ENCODE measurements at regions not wholly inside any gene's neighbourhood (a gene's known extent, or its start where the extent isn't known, plus 50 kb on each side); places are given as distances from the start of the nearest gene placed in this dataset.

DNA sequence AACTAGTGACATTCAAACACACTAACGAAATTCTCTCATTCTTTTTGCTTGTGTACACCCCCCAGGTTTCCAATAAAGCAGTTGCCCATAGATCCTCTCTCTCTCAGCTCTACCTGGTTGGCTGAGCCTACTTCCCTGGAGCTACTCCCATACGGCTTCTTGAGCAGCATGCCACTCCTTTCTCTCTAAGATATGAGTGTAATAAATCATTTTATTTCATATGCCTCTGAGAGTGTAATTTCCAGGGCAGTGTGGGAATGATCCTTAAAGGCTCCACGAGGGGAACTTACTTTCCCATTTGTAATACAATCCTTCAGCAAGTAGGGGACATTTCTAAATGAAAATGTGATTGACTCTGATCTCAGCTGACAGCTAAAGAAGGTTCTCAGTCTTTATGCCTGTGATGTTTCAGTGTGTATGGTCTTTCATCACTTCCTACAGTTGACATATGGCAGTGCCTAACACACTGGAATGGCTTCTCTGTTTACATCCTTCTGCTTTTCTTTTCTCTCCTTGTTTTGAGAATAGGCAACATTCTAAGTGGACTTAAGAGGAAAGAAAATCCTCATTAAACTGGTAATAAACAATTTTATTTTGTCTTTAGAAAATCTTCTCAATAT, 1194.3 kb upstream of the CDH8 start (continued):
- TF ChIP-seq KLF5 (IDR thresholded peaks at IDR 0.05; ENCODE audit: partially characterized antibody) (no peak), HDAC2 (IDR thresholded peaks at IDR 0.05) (no peak), PAX5 (IDR thresholded peaks at IDR 0.05; ENCODE audit: borderline replicate concordance, low read depth, low read length) (no peak), SMC3 (IDR thresholded peaks at IDR 0.05; ENCODE audit: borderline replicate concordance, low read length) (no peak), SREBF2 (IDR thresholded peaks at IDR 0.05; ENCODE audit: low read length) (no peak)
- TF ChIP-seq, protein P1, sequence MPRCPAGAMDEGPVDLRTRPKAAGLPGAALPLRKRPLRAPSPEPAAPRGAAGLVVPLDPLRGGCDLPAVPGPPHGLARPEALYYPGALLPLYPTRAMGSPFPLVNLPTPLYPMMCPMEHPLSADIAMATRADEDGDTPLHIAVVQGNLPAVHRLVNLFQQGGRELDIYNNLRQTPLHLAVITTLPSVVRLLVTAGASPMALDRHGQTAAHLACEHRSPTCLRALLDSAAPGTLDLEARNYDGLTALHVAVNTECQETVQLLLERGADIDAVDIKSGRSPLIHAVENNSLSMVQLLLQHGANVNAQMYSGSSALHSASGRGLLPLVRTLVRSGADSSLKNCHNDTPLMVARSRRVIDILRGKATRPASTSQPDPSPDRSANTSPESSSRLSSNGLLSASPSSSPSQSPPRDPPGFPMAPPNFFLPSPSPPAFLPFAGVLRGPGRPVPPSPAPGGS (IDR thresholded peaks at IDR 0.05; ENCODE audit: borderline replicate concordance, insufficient read depth, low read depth, low read length, poor library complexity, severe bottlenecking) = no peak

DNA sequence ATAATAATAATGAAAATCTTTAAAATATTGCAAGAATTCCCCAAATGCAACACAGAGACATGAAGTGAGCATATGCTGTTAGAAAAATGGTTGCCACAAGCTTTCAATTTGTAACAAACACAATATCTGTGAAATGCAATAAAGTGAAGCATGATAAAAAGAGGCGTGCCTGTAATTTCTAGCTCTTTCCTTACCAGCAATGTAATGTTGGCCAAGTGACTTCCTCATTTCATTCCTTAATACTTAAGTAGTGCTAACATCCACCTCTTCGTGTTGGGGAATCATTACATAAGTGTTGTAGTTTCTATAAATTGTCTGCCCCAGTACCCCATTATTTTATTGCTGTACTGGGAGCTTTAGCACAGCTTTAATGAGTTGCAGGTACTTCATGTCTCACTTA, 1192.0 kb upstream of the CDH8 start:
- ChIA-PET POLR2A (no interaction called here), RAD21 (ENCODE audit: unreplicated experiment) (no interaction called here), CTCF (no interaction called here), SMC1A (ENCODE audit: uncharacterized antibody, unreplicated experiment) (no interaction called here)
- DNase-seq (ENCODE audit: low read depth, low spot score) (no peak), ATAC-seq (no peak), FAIRE-seq (no peak)
- H4K20me1 ChIP-seq (ENCODE audit: control insufficient read depth, insufficient read depth) = no peaks in the 10 kb centered on the region
- H3K9ac ChIP-seq (ENCODE audit: control insufficient read depth, insufficient read depth, low read length) = no peak overlapping the region
- no peak overlapping the region for H2AFZ ChIP-seq (ENCODE audit: control insufficient read depth, low read depth, low read length)
- in situ Hi-C loops (cut with MboI) = no loop called here
- no peaks in the 10 kb centered on the region for H3K36me3 ChIP-seq (ENCODE audit: control insufficient read depth in 2 of 2, insufficient read depth in 2 of 2, low read length in 1 of 2)
- intact Hi-C loops (cut with micrococcal nuclease; ENCODE audit: unreplicated experiment) = no loop called here
- 11% methylated on average over 2 of the region's 2 CpGs for WGBS (ENCODE audit: insufficient coverage, insufficient replicate concordance, low lambda C conversion rate, missing lambda C conversion rate)
- TF ChIP-seq MXI1 (IDR thresholded peaks at IDR 0.05; ENCODE audit: low read depth, low read length) = no peak
- TF ChIP-seq ZZZ3 (IDR thresholded peaks at IDR 0.05; ENCODE audit: control insufficient read depth, insufficient read length, low read depth) = no peak
- no peaks in the 10 kb centered on the region for H3K79me2 ChIP-seq (ENCODE audit: control insufficient read depth, insufficient read depth, low read length)
- no peak overlapping the region for H3K27ac ChIP-seq (ENCODE audit: control insufficient read depth, insufficient read depth)
- H3K27me3 ChIP-seq (replicated peaks in 1 of 2; ENCODE audit: control insufficient read depth in 2 of 2, insufficient read depth in 2 of 2, low read length in 1 of 2) = no peaks in the 10 kb centered on the region
- no peak overlapping the region for H3K4me3 ChIP-seq
- no peaks in the 10 kb centered on the region for H3K9me3 ChIP-seq (replicated peaks; ENCODE audit: control insufficient read depth, insufficient read depth, low read length)
- no TSS peak for BruUV-seq (replicated peaks)
- H3K4me1 ChIP-seq (ENCODE audit: control insufficient read depth, insufficient read depth, low read length) = no peaks in the 10 kb centered on the region
- H3K4me2 ChIP-seq (ENCODE audit: control insufficient read depth, insufficient read depth) = no peak overlapping the region
